K562 (cell line): ENCODE measurements at regions not wholly inside any gene's neighbourhood (a gene's known extent, or its start where the extent isn't known, plus 50 kb on each side); places are given as distances from the start of the nearest gene placed in this dataset.

Experiments
- CREB5 ChIP-seq: fragments of 250-450 bp; sonication (Bioruptor Pico); IDR thresholded peaks from 2 replicates; pipeline ENCODE4 v1.5.0; 2020; ENCODE audit warnings: mild to moderate bottlenecking
- HDAC2 ChIP-seq: fragments of 450-650 bp; IDR thresholded peaks from 2 replicates; pipeline ENCODE4 v1.6.1; 2016; ENCODE audit warnings: mild to moderate bottlenecking
- SFPQ ChIP-seq: fragments of 200-400 bp; formaldehyde crosslinking; IDR thresholded peaks from 2 replicates; pipeline ENCODE4 v1.6.1; 2017; ENCODE audit warnings: mild to moderate bottlenecking, low read depth, low read length, moderate library complexity
- THRB ChIP-seq: fragments of 450-650 bp; formaldehyde crosslinking; conservative IDR thresholded peaks from 2 replicates; pipeline ENCODE4 v1.4.0; 2022; ENCODE audit warnings: mild to moderate bottlenecking, missing genetic modification characterization
- ZNF12 ChIP-seq: sonication (generic); formaldehyde crosslinking; IDR thresholded peaks from 2 replicates; pipeline ENCODE4 v1.4.0; 2020; ENCODE audit warnings: mild to moderate bottlenecking, missing genetic modification reagents
- ZNF644 ChIP-seq: fragments of 200-800 bp; sonication (Bioruptor generic); IDR thresholded peaks from 2 replicates; pipeline ENCODE4 v1.6.1; 2016; ENCODE audit warnings: low read depth, missing genetic modification characterization, missing compliant biosample characterization

GRCh38 chr19:29432677-29433076 is 93.1 kb upstream of the VSTM2B start (continued):
- TF ChIP-seq THRB (CRISPR knock-in tag) = no peak
- no peak for TF ChIP-seq ZNF12
- no peak for TF ChIP-seq CREB5 (CRISPR knock-in tag)
- TF ChIP-seq SFPQ = no peak
- no peak for TF ChIP-seq ZNF644 (tag)
- no peak for TF ChIP-seq HDAC2
- TF ChIP-seq, all 486 proteins: peak for 0
